HG02981 (cell line): ENCODE measurements at regions not wholly inside any gene's neighbourhood (a gene's known extent, or its start where the extent isn't known, plus 50 kb on each side); places are given as distances from the start of the nearest gene placed in this dataset.
"Not testable (repeated sequence)": the region's sequence is repeated elsewhere in the genome, so short reads cannot be mapped to it uniquely, and the experiment has no call there.

Source experiments
- ATAC-seq: cut with Tn5 transposase; IDR thresholded peaks from one replicate; pipeline ENCODE4 v1.9.1; 2021; ENCODE audit warnings: mild to moderate bottlenecking, moderate library complexity; ENCODE audit not compliant: unreplicated experiment

GRCh38 chr5:30279237-30279636 is 914.2 kb upstream of the CDH6 start:
- ATAC-seq, result no peak

- ATAC-seq, result no peak
These were observed 926.5 kb upstream of the CDH6 start for GRCh38 chr5:30267026-30267425.

- no peak for ATAC-seq
These were observed 954.0 kb upstream of the CDH6 start for GRCh38 chr5:30239331-30240022.

- ATAC-seq, result no peak
These were observed 956.3 kb upstream of the CDH6 start for GRCh38 chr5:30237189-30237588.

- ATAC-seq, result no peak
These were observed 983.7 kb upstream of the CDH6 start for GRCh38 chr5:30209755-30210154.

- ATAC-seq, result no peak
These were observed 995.8 kb upstream of the CDH6 start for GRCh38 chr5:30197662-30198061.

- no peak for ATAC-seq
These were observed 998.5 kb upstream of the CDH6 start for GRCh38 chr5:30195036-30195435.

GRCh38 chr5:30194595-30194994 is 998.9 kb upstream of the CDH6 start:
- ATAC-seq, result no peak

- ATAC-seq, result no peak
These were observed 1009.7 kb upstream of the CDH6 start for GRCh38 chr5:30183795-30184194.

GRCh38 chr5:30156156-30156555 is 1037.3 kb upstream of the CDH6 start:
- ATAC-seq, result no peak

GRCh38 chr5:30152431-30152830 is 1041.1 kb upstream of the CDH6 start:
- ATAC-seq, result no peak

GRCh38 chr5:30150231-30150630 is 1043.3 kb upstream of the CDH6 start:
- ATAC-seq, result no peak

GRCh38 chr5:30149526-30149925 is 1044.0 kb upstream of the CDH6 start:
- ATAC-seq, result no peak

GRCh38 chr5:30147976-30148375 is 1045.5 kb upstream of the CDH6 start:
- ATAC-seq, result no peak

GRCh38 chr5:30144059-30144458 is 1049.4 kb upstream of the CDH6 start:
- ATAC-seq, result not testable (repeated sequence)

- ATAC-seq, result no peak
These were observed 1051.1 kb upstream of the CDH6 start for GRCh38 chr5:30142432-30142831.

GRCh38 chr5:30121043-30121442 is 1072.4 kb upstream of the CDH6 start:
- no peak for ATAC-seq

GRCh38 chr5:30117135-30117534 is 1076.4 kb upstream of the CDH6 start:
- ATAC-seq, result no peak

- no peak for ATAC-seq
These were observed 1079.9 kb upstream of the CDH6 start for GRCh38 chr5:30113542-30113941.

GRCh38 chr5:30112867-30113266 is 1080.6 kb upstream of the CDH6 start:
- no peak for ATAC-seq

GRCh38 chr5:30108051-30108450 is 1085.4 kb upstream of the CDH6 start:
- ATAC-seq, result no peak

GRCh38 chr5:30106596-30106995 is 1086.9 kb upstream of the CDH6 start:
- ATAC-seq, result no peak

- no peak for ATAC-seq
These were observed 1088.5 kb upstream of the CDH6 start for GRCh38 chr5:30104872-30105596.
